ENCODE measurements at regions not wholly inside any gene's neighbourhood (a gene's known extent, or its start where the extent isn't known, plus 50 kb on each side); places are given as distances from the start of the nearest gene placed in this dataset.

DNA sequence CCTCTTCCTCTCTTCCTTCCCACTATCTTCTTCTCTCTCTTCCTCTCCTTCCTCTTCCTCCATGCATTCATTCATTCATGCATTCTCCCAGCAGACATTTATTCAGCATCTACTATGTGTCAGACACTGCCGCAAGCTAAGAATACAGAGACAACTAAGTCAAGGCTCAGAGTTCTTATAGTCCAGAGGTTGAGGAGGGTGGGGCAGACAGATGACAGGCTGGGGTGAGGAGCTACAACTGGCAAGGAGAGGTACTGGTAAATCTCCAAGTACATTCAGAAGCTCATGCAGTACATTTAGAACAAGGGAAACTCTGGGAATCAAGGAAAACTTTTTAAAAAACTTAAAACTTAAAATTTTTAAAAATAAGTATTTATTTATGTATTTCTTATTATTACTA lies 56.4 kb upstream of the FMOD start:
- Histone ChIP-seq H3K79me1 (ENCODE audit: insufficient read depth, low read depth, low read length, poor library complexity, severe bottlenecking) (no peaks in the 10 kb centered on the region), H4K5ac (ENCODE audit: insufficient read length, low read depth, low read length) (no peak overlapping the region), H3K14ac (ENCODE audit: insufficient read depth, low read length) (no peak overlapping the region), H3K27ac (ENCODE audit: insufficient read length, low read depth, low read length) (no peak overlapping the region), H2BK12ac (ENCODE audit: insufficient read length, low read depth, low read length) (no peak overlapping the region), H4K91ac (ENCODE audit: insufficient read length, low read depth, low read length) (no peak overlapping the region), H3K9ac (ENCODE audit: extremely low read depth, insufficient read length, low read length) (no peak overlapping the region), H4K20me1 (ENCODE audit: control insufficient read depth, insufficient read depth, insufficient read length) (no peaks in the 10 kb centered on the region), H3K9me3 (ENCODE audit: control insufficient read depth, low read depth, low read length) (no peaks in the 10 kb centered on the region), H2BK5ac (ENCODE audit: insufficient read length, low read length) (no peak overlapping the region), H2BK20ac (ENCODE audit: low read depth, low read length, poor library complexity, severe bottlenecking) (no peak overlapping the region), H3K23me2 (ENCODE audit: insufficient read length, low read depth, low read length, poor library complexity, severe bottlenecking) (no peaks in the 10 kb centered on the region), H3K18ac (ENCODE audit: insufficient read length, low read depth, low read length) (no peak overlapping the region), H2BK120ac (ENCODE audit: low read depth, low read length, poor library complexity, severe bottlenecking) (no peak overlapping the region), H3T11ph (ENCODE audit: low read length) (no peak overlapping the region), H3K23ac (ENCODE audit: insufficient read length, low read depth, low read length) (no peak overlapping the region), H2AK5ac (ENCODE audit: insufficient read length, low read length) (no peak overlapping the region), H3K4ac (ENCODE audit: low read depth, low read length) (no peak overlapping the region), H3K27me3 (ENCODE audit: insufficient read depth, low read length) (no peaks in the 10 kb centered on the region), H4K8ac (replicated peaks; ENCODE audit: insufficient read length, low read depth, low read length) (no peak overlapping the region), H2AFZ (ENCODE audit: low read length) (no peak overlapping the region), H3K79me2 (ENCODE audit: insufficient read depth, low read length) (no peaks in the 10 kb centered on the region), H3K4me2 (ENCODE audit: insufficient read depth, insufficient read length, low read length) (no peak overlapping the region), H3K56ac (ENCODE audit: insufficient read length, low read depth, low read length) (no peak overlapping the region), H3K4me1 (ENCODE audit: insufficient read depth, low read length) (no peaks in the 10 kb centered on the region), H2BK15ac (ENCODE audit: low read depth, low read length) (no peak overlapping the region)
- H3K27ac Mint-ChIP-seq: no peak overlapping the region
- DNase-seq: no peak
- TF ChIP-seq, protein P1, sequence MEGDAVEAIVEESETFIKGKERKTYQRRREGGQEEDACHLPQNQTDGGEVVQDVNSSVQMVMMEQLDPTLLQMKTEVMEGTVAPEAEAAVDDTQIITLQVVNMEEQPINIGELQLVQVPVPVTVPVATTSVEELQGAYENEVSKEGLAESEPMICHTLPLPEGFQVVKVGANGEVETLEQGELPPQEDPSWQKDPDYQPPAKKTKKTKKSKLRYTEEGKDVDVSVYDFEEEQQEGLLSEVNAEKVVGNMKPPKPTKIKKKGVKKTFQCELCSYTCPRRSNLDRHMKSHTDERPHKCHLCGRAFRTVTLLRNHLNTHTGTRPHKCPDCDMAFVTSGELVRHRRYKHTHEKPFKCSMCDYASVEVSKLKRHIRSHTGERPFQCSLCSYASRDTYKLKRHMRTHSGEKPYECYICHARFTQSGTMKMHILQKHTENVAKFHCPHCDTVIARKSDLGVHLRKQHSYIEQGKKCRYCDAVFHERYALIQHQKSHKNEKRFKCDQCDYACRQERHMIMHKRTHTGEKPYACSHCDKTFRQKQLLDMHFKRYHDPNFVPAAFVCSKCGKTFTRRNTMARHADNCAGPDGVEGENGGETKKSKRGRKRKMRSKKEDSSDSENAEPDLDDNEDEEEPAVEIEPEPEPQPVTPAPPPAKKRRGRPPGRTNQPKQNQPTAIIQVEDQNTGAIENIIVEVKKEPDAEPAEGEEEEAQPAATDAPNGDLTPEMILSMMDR (conservative IDR thresholded peaks at IDR 0.05): no peak
- peaks cover 15% of the 10 kb centered on the region for H3K27me3 Mint-ChIP-seq (ENCODE audit: low read depth)
- no peak overlapping the region for H3K4me3 Mint-ChIP-seq
- H3K36me3 Mint-ChIP-seq (ENCODE audit: insufficient read depth in 1 of 3, low read depth in 3 of 3): peaks cover 4 to 10% (median 8%) of the 10 kb centered on the region in 3 experiments; a peak in 6 of 7 replicates
- H3K9me3 Mint-ChIP-seq: peaks cover 10 to 17% of the 10 kb centered on the region in 2 experiments
- peaks cover 6% of the 10 kb centered on the region in 2 experiments; a peak in 3 of 4 replicates for H3K4me1 Mint-ChIP-seq
- no CpG with 5 or more reads among the region's 1 CpG for WGBS (ENCODE audit: extremely low coverage, insufficient read length, low lambda C conversion rate)

Data from H9 (cell line).